Panc1 (cell line): ENCODE measurements at regions not wholly inside any gene's neighbourhood (a gene's known extent, or its start where the extent isn't known, plus 50 kb on each side); places are given as distances from the start of the nearest gene placed in this dataset.

Experiments used
- CTCF ChIP-seq: fragments of 450-650 bp; IDR thresholded peaks from 2 replicates; pipeline ENCODE4 v1.5.1; 2017; ENCODE audit warnings: mild to moderate bottlenecking
- POLR2AphosphoS5 ChIP-seq: IDR thresholded peaks from 2 replicates; pipeline ENCODE4 v1.6.1; 2012; ENCODE audit warnings: mild to moderate bottlenecking, low read depth, low read length, moderate library complexity
- REST ChIP-seq, 2 experiments: IDR thresholded peaks; 2 replicates each; pipeline ENCODE4 v1.6.1; 2011 to 2012; ENCODE audit warnings: low read depth in 2 of 2, control low read depth in 1 of 2, low read length in 1 of 2, mild to moderate bottlenecking in 1 of 2, moderate library complexity in 1 of 2; ENCODE audit not compliant: insufficient read depth in 1 of 2
- SIN3A ChIP-seq: IDR thresholded peaks from 2 replicates; pipeline ENCODE4 v1.6.1; 2012; ENCODE audit warnings: low read depth, mild to moderate bottlenecking, low read length, moderate library complexity, borderline replicate concordance; ENCODE audit not compliant: insufficient read depth

- no peak for TF ChIP-seq CTCF
- no peak for TF ChIP-seq POLR2AphosphoS5
- TF ChIP-seq SIN3A = no peak
- TF ChIP-seq REST (IDR thresholded peaks at IDR 0.05; ENCODE audit: insufficient read depth in 1 of 2, low read depth in 2 of 2, low read length in 1 of 2) = no peak
Observed at GRCh38 chr2:8168022-8168717, 513.7 kb upstream of the ID2 start.
